ENCODE measurements at regions not wholly inside any gene's neighbourhood (a gene's known extent, or its start where the extent isn't known, plus 50 kb on each side); places are given as distances from the start of the nearest gene placed in this dataset.

DNA sequence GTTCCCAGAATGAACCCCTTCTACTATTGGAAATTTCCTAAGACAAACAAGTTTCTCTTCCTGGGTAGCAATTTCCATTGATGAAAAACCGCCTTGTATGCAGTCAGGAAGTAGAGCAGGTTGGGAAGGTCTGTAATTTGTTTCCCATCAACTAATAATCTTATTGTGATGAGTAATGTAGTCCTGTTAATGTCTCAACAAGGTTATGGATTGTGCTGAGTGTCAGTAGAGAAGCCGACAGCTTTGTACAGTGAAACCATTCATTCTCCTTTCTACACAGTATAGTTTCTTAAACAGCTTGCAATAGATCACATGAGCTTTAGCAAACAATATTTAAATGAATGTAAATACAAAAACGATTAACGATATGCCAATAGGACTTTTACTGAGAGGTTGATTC lies 355.4 kb upstream of the WWC1 start:
- TF ChIP-seq, protein P1, sequence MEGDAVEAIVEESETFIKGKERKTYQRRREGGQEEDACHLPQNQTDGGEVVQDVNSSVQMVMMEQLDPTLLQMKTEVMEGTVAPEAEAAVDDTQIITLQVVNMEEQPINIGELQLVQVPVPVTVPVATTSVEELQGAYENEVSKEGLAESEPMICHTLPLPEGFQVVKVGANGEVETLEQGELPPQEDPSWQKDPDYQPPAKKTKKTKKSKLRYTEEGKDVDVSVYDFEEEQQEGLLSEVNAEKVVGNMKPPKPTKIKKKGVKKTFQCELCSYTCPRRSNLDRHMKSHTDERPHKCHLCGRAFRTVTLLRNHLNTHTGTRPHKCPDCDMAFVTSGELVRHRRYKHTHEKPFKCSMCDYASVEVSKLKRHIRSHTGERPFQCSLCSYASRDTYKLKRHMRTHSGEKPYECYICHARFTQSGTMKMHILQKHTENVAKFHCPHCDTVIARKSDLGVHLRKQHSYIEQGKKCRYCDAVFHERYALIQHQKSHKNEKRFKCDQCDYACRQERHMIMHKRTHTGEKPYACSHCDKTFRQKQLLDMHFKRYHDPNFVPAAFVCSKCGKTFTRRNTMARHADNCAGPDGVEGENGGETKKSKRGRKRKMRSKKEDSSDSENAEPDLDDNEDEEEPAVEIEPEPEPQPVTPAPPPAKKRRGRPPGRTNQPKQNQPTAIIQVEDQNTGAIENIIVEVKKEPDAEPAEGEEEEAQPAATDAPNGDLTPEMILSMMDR (IDR thresholded peaks at IDR 0.05; ENCODE audit: poor library complexity, severe bottlenecking), result no peak
- TF ChIP-seq, protein P2, sequence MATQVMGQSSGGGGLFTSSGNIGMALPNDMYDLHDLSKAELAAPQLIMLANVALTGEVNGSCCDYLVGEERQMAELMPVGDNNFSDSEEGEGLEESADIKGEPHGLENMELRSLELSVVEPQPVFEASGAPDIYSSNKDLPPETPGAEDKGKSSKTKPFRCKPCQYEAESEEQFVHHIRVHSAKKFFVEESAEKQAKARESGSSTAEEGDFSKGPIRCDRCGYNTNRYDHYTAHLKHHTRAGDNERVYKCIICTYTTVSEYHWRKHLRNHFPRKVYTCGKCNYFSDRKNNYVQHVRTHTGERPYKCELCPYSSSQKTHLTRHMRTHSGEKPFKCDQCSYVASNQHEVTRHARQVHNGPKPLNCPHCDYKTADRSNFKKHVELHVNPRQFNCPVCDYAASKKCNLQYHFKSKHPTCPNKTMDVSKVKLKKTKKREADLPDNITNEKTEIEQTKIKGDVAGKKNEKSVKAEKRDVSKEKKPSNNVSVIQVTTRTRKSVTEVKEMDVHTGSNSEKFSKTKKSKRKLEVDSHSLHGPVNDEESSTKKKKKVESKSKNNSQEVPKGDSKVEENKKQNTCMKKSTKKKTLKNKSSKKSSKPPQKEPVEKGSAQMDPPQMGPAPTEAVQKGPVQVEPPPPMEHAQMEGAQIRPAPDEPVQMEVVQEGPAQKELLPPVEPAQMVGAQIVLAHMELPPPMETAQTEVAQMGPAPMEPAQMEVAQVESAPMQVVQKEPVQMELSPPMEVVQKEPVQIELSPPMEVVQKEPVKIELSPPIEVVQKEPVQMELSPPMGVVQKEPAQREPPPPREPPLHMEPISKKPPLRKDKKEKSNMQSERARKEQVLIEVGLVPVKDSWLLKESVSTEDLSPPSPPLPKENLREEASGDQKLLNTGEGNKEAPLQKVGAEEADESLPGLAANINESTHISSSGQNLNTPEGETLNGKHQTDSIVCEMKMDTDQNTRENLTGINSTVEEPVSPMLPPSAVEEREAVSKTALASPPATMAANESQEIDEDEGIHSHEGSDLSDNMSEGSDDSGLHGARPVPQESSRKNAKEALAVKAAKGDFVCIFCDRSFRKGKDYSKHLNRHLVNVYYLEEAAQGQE (IDR thresholded peaks at IDR 0.05; ENCODE audit: borderline replicate concordance), result no peak
- TF ChIP-seq POLR2AphosphoS5 (IDR thresholded peaks at IDR 0.05) (no peak), SMC3 (conservative IDR thresholded peaks at IDR 0.05; ENCODE audit: poor library complexity) (no peak), EP300 (conservative IDR thresholded peaks at IDR 0.05; ENCODE audit: poor library complexity, severe bottlenecking) (no peak), RAD21 (conservative IDR thresholded peaks at IDR 0.05) (no peak), TAF1 (IDR thresholded peaks at IDR 0.05; ENCODE audit: low read depth) (no peak), EZH2 (IDR thresholded peaks at IDR 0.05; ENCODE audit: borderline replicate concordance, insufficient read depth, low read length, poor library complexity, severe bottlenecking) (no peak), MXI1 (conservative IDR thresholded peaks at IDR 0.05; ENCODE audit: poor library complexity, severe bottlenecking) (no peak)
